GM19372 (cell line): ENCODE measurements at regions not wholly inside any gene's neighbourhood (a gene's known extent, or its start where the extent isn't known, plus 50 kb on each side); places are given as distances from the start of the nearest gene placed in this dataset.
"Not testable (repeated sequence)": the region's sequence is repeated elsewhere in the genome, so short reads cannot be mapped to it uniquely, and the experiment has no call there.

Experiments used
- ATAC-seq: cut with Tn5 transposase; IDR thresholded peaks from one replicate; pipeline ENCODE4 v1.9.1; 2021; ENCODE audit warnings: mild to moderate bottlenecking, low read depth, moderate library complexity; ENCODE audit not compliant: unreplicated experiment

GRCh38 chr18:35770376-35771014, 189.0 kb downstream of the GALNT1 start:
- ATAC-seq = no peak

DNA sequence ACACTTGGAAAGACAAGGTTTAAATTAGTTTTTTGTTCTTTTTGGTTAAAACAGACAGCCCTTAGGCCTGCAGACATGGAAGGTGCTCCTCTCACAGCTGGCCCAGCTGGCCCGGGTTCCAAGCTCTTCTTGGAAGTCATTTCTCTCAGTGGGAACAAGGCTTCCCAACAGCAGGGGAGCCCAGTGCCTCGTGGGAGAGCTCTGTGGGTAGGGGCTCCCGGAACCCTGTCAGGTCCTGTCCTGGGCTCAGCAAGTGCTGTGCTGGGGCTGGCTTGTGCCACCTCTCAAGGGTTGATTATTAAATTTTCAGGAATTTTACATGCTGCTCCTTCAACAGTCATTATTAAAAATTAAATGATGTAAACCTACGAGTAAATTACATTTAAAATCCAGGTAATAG, 189.6 kb downstream of the GALNT1 start:
- no peak for ATAC-seq

GRCh38 chr18:35775887-35776286, 194.3 kb downstream of the GALNT1 start:
- ATAC-seq = no peak

DNA sequence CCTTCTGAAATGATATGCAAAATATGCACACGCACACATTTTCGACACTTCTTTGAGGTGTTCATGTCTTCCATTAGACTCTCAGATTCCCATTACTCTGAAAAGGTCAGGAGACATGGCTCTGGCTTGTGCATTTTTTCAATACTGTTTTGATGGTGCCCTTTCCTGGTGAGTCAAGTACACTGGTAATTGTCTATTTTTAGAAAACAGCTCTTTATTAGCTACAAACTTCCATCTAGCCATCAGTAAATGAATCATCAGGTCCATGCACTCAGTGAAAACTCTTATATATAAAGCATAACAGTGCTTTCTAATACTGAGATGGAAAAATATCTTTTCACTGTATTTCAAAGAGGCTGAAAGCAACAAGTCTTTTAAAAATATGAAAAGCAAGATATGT, 194.9 kb downstream of the GALNT1 start:
- no peak for ATAC-seq

GRCh38 chr18:35777039-35777438, 195.4 kb upstream of the RMP24 start:
- no peak for ATAC-seq

DNA sequence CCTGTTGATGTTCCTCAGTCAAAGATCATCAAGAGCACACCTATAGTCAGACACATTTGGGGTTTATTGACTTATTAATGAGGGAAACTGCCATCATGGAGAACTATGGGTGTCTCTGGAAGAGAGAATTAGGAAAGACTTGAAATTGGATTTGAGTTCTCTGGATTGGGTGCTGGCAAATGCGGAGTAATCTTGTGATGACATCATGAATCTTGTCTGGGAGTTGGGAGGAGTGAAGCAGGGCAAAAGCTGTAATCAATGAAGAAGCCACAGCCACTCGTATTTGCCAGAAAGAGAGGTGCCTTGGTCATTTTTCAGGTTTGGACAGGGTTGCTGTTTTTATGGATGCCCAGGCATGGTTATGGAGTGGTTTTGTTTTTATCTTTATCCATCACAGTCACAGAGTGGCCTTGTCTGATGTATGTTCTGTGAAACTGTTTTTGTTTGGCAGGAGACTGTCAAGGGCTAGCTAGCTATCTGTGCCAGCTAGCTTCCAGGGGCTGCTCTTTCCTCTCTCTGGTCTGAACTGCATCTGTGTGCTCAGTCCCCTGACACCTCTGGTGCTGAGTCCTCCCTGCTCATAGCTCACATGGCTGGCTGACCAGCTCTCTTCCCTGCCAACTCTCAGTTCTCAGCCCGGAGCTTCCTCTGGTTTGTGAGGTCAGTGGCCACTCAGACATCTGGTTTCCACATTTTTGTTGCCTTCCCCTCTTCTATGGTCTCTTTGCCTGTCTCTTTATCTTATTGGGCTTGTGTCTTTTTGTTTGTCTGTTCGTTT, 193.4 kb upstream of the RMP24 start:
- no peak for ATAC-seq

GRCh38 chr18:35780937-35781336, 191.5 kb upstream of the RMP24 start:
- ATAC-seq = no peak

GRCh38 chr18:35782926-35783325, 189.6 kb upstream of the RMP24 start:
- no peak for ATAC-seq

GRCh38 chr18:35786365-35787042, 186.0 kb upstream of the RMP24 start:
- ATAC-seq = no peak

GRCh38 chr18:35789543-35789942, 182.9 kb upstream of the RMP24 start:
- no peak for ATAC-seq

GRCh38 chr18:35797948-35798347, 174.5 kb upstream of the RMP24 start:
- no peak for ATAC-seq

- no peak for ATAC-seq
Measured at GRCh38 chr18:35803551-35803950, 168.9 kb upstream of the RMP24 start.

DNA sequence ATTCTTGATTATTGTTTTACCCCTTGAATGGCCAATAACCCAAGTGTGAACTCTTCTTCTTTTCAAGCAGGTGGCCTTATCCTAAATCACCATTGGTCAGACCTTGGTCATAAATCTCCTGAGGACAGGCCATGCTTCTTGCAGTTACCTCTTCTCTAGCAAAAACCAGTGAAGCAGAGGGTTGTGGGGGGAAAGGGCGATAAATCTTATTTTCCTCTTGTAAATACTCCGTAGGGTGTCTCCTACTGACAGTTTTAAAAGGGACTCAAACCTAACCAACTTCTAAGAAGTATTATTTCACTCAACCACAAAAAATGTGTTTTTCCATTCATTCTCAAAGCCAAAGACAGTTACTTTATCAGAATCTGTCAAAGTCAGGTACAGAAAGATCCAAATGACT, 168.1 kb upstream of the RMP24 start:
- ATAC-seq = no peak

GRCh38 chr18:35807811-35808335, 164.6 kb upstream of the RMP24 start:
- no peak for ATAC-seq

- ATAC-seq = no peak
Measured at GRCh38 chr18:35808796-35809195, 163.7 kb upstream of the RMP24 start.

- ATAC-seq = no peak
Measured at GRCh38 chr18:35810520-35810919, 162.0 kb upstream of the RMP24 start.

- no peak for ATAC-seq
Measured at GRCh38 chr18:35811896-35812295, 160.6 kb upstream of the RMP24 start.

GRCh38 chr18:35815011-35815410, 157.5 kb upstream of the RMP24 start:
- not testable (repeated sequence) for ATAC-seq

- ATAC-seq = no peak
Measured at GRCh38 chr18:35816003-35816402, 156.5 kb upstream of the RMP24 start.

DNA sequence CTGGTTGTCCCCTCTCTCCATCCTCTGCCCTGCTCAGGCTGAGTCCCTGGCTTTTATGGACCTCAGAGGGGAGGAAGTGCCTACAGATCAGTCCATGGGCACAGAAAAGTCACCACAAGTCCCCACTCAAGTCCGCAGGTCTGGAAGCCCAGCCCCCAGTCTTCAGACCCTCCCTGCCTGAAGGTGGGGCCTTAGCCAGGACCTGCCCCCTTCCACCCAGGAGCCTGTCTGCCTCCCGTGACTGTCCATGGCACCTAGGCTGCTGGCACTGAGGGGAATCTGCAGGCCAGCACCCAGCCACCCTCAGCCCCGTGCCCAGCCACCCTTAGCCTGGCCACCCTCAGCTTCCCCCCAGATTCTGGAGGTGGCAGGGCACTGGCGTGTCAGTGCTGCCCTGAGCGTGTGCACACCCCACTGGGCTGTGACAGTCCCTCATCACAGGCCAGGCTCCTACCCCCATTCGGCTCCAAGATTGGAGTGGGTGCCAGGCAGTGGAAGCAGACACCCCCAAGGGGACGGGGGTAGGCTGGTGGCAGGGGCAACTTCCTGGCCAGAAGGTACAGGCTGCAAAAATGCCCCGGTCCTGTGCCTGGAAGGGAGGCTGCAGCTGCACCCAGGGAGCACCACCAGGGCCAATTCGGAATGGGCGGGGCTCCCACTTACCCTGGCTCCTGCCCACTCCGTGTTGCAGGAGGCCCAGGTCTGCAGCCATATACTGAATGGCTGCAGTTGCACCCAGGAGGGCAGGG, 154.7 kb upstream of the RMP24 start:
- ATAC-seq = no peak

- no peak for ATAC-seq
Measured at GRCh38 chr18:35818353-35818667, 154.2 kb upstream of the RMP24 start.
